Activated CD4-positive, alpha-beta T cell treated with anti-CD3 and anti-CD28 coated beads, Interleukin-10, Interleukin-2, amounts not matched to agents 100 ng/mL and 50 ng/mL, durations not matched to agents 16 hours and 8 hours (primary cell): ENCODE measurements at regions not wholly inside any gene's neighbourhood (a gene's known extent, or its start where the extent isn't known, plus 50 kb on each side); places are given as distances from the start of the nearest gene placed in this dataset.

Experiments used
- DNase-seq: peaks from one replicate; pipeline ENCODE4 v3.0.0-alpha.2; 2020

GRCh38 chr3:156620901-156621300 lies 53.5 kb upstream of the TIPARP start:
- DNase-seq, result no peak

- peak; percentile 28 for DNase-seq
Observed at GRCh38 chr3:156620260-156620659, 54.1 kb upstream of the TIPARP start.

GRCh38 chr3:156619376-156619775 lies 55.0 kb upstream of the TIPARP start:
- DNase-seq, result no peak

- no peak for DNase-seq
Observed at GRCh38 chr3:156617781-156618180, 56.6 kb upstream of the TIPARP start.

- DNase-seq, result no peak
Observed at GRCh38 chr3:156617145-156617544, 57.2 kb upstream of the TIPARP start.

GRCh38 chr3:156615592-156616173 lies 58.7 kb upstream of the TIPARP start:
- DNase-seq, result no peak

GRCh38 chr3:156614642-156615511 lies 59.5 kb upstream of the TIPARP start:
- DNase-seq, result no peak

- no peak for DNase-seq
Observed at GRCh38 chr3:156612903-156613302, 58.0 kb upstream of the SSR3 start.

- DNase-seq, result no peak
Observed at GRCh38 chr3:156611870-156612494, 57.1 kb upstream of the SSR3 start.

GRCh38 chr3:156610154-156610553 lies 55.2 kb upstream of the SSR3 start:
- no peak for DNase-seq

GRCh38 chr3:156609546-156609945 lies 54.6 kb upstream of the SSR3 start:
- no peak for DNase-seq

- no peak for DNase-seq
Observed at GRCh38 chr3:156608601-156609514, 53.9 kb upstream of the SSR3 start.

- peak; percentile 63 for DNase-seq
Observed at GRCh38 chr3:156606729-156607128, 51.8 kb upstream of the SSR3 start.

- DNase-seq, result no peak
Observed at GRCh38 chr3:156605686-156606605, 51.0 kb upstream of the SSR3 start.

- no peak for DNase-seq
Observed at GRCh38 chr3:156604642-156605144, 49.8 kb upstream of the SSR3 start.
